ENCODE measurements at regions not wholly inside any gene's neighbourhood (a gene's known extent, or its start where the extent isn't known, plus 50 kb on each side); places are given as distances from the start of the nearest gene placed in this dataset.

GRCh38 chr17:13311306-13311705, 290.4 kb downstream of the HS3ST3A1 start:
- peak; percentile 94 for DNase-seq (ENCODE audit: low read depth)
- no peak overlapping the region for H3K4me3 ChIP-seq (ENCODE audit: low read length)
- no peak for TF ChIP-seq CTCF (conservative IDR thresholded peaks at IDR 0.05; ENCODE audit: low read length)

- no peak for TF ChIP-seq CTCF (conservative IDR thresholded peaks at IDR 0.05; ENCODE audit: low read length)
- H3K4me3 ChIP-seq (ENCODE audit: low read length): no peak overlapping the region
- DNase-seq (ENCODE audit: low read depth): no peak
Measured at GRCh38 chr17:13310858-13311257, 290.9 kb downstream of the HS3ST3A1 start.

- peak; percentile 59 for TF ChIP-seq CTCF (conservative IDR thresholded peaks at IDR 0.05; ENCODE audit: low read length)
- no peak overlapping the region for H3K4me3 ChIP-seq (ENCODE audit: low read length)
- peak; percentile 79 for DNase-seq (ENCODE audit: low read depth)
Measured at GRCh38 chr17:13306310-13306962, 288.6 kb upstream of the ELAC2 start.

- no peak for TF ChIP-seq CTCF (conservative IDR thresholded peaks at IDR 0.05; ENCODE audit: low read length)
Measured at GRCh38 chr17:13302983-13303382, 285.2 kb upstream of the ELAC2 start.

GRCh38 chr17:13302419-13302818, 284.6 kb upstream of the ELAC2 start:
- H3K4me3 ChIP-seq (ENCODE audit: low read length): no peak overlapping the region
- DNase-seq (ENCODE audit: low read depth): no peak
- no peak for TF ChIP-seq CTCF (conservative IDR thresholded peaks at IDR 0.05; ENCODE audit: low read length)

More at GRCh38 chr17:13302983-13303382, 285.2 kb upstream of the ELAC2 start:
- DNase-seq (ENCODE audit: low read depth): no peak
- no peak overlapping the region for H3K4me3 ChIP-seq (ENCODE audit: low read length)

GRCh38 chr17:13297183-13297582, 279.4 kb upstream of the ELAC2 start:
- TF ChIP-seq CTCF (conservative IDR thresholded peaks at IDR 0.05; ENCODE audit: low read length): no peak
- DNase-seq (ENCODE audit: low read depth): no peak
- H3K4me3 ChIP-seq (ENCODE audit: low read length): no peak overlapping the region

GRCh38 chr17:13293421-13293820, 275.6 kb upstream of the ELAC2 start:
- no peak for DNase-seq (ENCODE audit: low read depth)
- TF ChIP-seq CTCF (conservative IDR thresholded peaks at IDR 0.05; ENCODE audit: low read length): no peak

More at GRCh38 chr17:13293421-13293820, 275.6 kb upstream of the ELAC2 start:
- H3K4me3 ChIP-seq (ENCODE audit: low read length): no peak overlapping the region
